K562 (cell line): ENCODE measurements at regions not wholly inside any gene's neighbourhood (a gene's known extent, or its start where the extent isn't known, plus 50 kb on each side); places are given as distances from the start of the nearest gene placed in this dataset.

Experiments
- ATAC-seq: fragments of 200-7000 bp; cut with Tn5 transposase; 3 replicates; pipeline ENCODE4 v1.9.1; 2020; ENCODE audit warnings: moderate library complexity
- BruUV-seq: library from RNA; stranded (reverse); fragments of 400-500 nt; replicated peaks from 2 replicates; lab custom pipeline; 2021; lab: Mats Ljungman, UMichigan
- CTCF ChIA-PET: fragments of 300-600 bp; formaldehyde crosslinking; extraction: SDS; loops from one replicate; lab custom pipeline; 2021; ENCODE audit warnings: low intra/inter-chr PET ratio; lab: Yijun Ruan, JAX
- POLR2A ChIA-PET: fragments of 300-600, 350-650 bp; sonication (Branson Sonifier 250); formaldehyde crosslinking; extraction: SDS; loops from one replicate; lab custom pipeline; 2021; ENCODE audit warnings: antibody characterized with exemption, inconsistent platforms; lab: Yijun Ruan, JAX
- DNase-seq, 4 experiments: peaks; one replicate each; pipeline versions ENCODE4 v3.0.0 to v3.0.0-alpha.2; 2011 to 2018; ENCODE audit warnings: low spot score in 3 of 4, mixed read lengths in 3 of 4; ENCODE audit errors: extremely low read depth in 1 of 4
- FAIRE-seq: peaks from 2 replicates; lab custom pipeline; 2011; peaks lifted over from hg19 to GRCh38; lab: Jason Lieb, UNC
- H2AFZ ChIP-seq: 2 replicates; pipeline ENCODE4 v1.6.0; 2011; ENCODE audit warnings: low read depth, low read length, control low read depth, inconsistent platforms
- H3K27ac ChIP-seq: fragments of 200-600 bp; 3 replicates; pipeline ENCODE4 v1.8.0; 2011; ENCODE audit warnings: low read depth, mild to moderate bottlenecking, control low read depth, inconsistent platforms, low read length, moderate library complexity, mixed read lengths; ENCODE audit errors: extremely low read depth
- H3K27me3 ChIP-seq, 2 experiments: fragments of 300-600 bp in 1 of 2; 2 replicates in 1 of 2; 3 replicates in 1 of 2; pipeline versions ENCODE4 v1.6.0 to v1.8.0; 2011; ENCODE audit warnings: inconsistent platforms in 2 of 2, low read length in 2 of 2, mild to moderate bottlenecking in 1 of 2, mixed read lengths in 1 of 2, moderate library complexity in 1 of 2; ENCODE audit not compliant: control insufficient read depth in 2 of 2, insufficient read depth in 2 of 2
- H3K36me3 ChIP-seq: fragments of 300-600 bp; 3 replicates; pipeline ENCODE4 v1.8.0; 2011; ENCODE audit warnings: mild to moderate bottlenecking, low read length, inconsistent platforms; ENCODE audit not compliant: control insufficient read depth, insufficient read depth
- H3K4me1 ChIP-seq, 2 experiments: fragments of 200-600 bp in 1 of 2; replicated peaks in 1 of 2; 2 replicates in 1 of 2; 3 replicates in 1 of 2; pipeline versions ENCODE4 v1.5.1 to v1.8.0; 2011; ENCODE audit warnings: inconsistent platforms in 2 of 2, low read length in 2 of 2, mild to moderate bottlenecking in 1 of 2, mixed read lengths in 1 of 2, moderate library complexity in 1 of 2; ENCODE audit not compliant: control insufficient read depth in 2 of 2, insufficient read depth in 2 of 2
- H3K4me2 ChIP-seq: 2 replicates; pipeline ENCODE4 v1.6.1; 2011; ENCODE audit warnings: low read length, control low read depth, inconsistent platforms, mixed read lengths; ENCODE audit not compliant: insufficient read depth
- H3K4me3 ChIP-seq: fragments of 200-600 bp; sonication (generic), shearing (Covaris generic); 2 replicates; pipeline ENCODE4 v1.5.1; 2016; ENCODE audit warnings: control low read depth, inconsistent platforms
- H3K79me2 ChIP-seq: fragments of 200-600 bp; 3 replicates; pipeline ENCODE4 v1.8.0; 2011; ENCODE audit warnings: low read length, inconsistent platforms; ENCODE audit not compliant: control insufficient read depth, insufficient read depth
- H3K9ac ChIP-seq, 2 experiments: 2 replicates each; pipeline versions ENCODE4 v1.6.0 to v1.6.1; 2011; ENCODE audit warnings: low read depth in 2 of 2, low read length in 2 of 2, control low read depth in 1 of 2, inconsistent platforms in 1 of 2, mild to moderate bottlenecking in 1 of 2, mixed read lengths in 1 of 2; ENCODE audit not compliant: insufficient read depth in 1 of 2
- H3K9me1 ChIP-seq: one replicate; pipeline ENCODE4 v1.6.0; 2011; ENCODE audit warnings: inconsistent platforms, mild to moderate bottlenecking, low read length, moderate library complexity; ENCODE audit not compliant: control insufficient read depth, insufficient read depth
- H3K9me3 ChIP-seq: replicated peaks from 2 replicates; pipeline ENCODE4 v1.5.1; 2011; ENCODE audit warnings: low read depth, low read length, inconsistent platforms; ENCODE audit not compliant: control insufficient read depth, insufficient read depth
- H4K20me1 ChIP-seq: replicated peaks from 2 replicates; pipeline ENCODE4 v1.6.1; 2011; ENCODE audit warnings: low read length, inconsistent platforms, mixed read lengths; ENCODE audit not compliant: control insufficient read depth, insufficient read depth
- ARNT ChIP-seq, 2 experiments: fragments of 450-650 bp; IDR thresholded peaks; 2 replicates each; pipeline ENCODE4 v1.6.1; 2016; ENCODE audit warnings: mild to moderate bottlenecking in 1 of 2
- GTF2A2 ChIP-seq: IDR thresholded peaks from 2 replicates; pipeline ENCODE4 v1.6.1; 2016; ENCODE audit warnings: mild to moderate bottlenecking, missing genetic modification characterization, missing compliant biosample characterization
- MAFG ChIP-seq: fragments of 450-650 bp; conservative IDR thresholded peaks from 2 replicates; pipeline ENCODE4 v1.6.1; 2016; ENCODE audit warnings: missing genetic modification characterization, missing compliant biosample characterization
- NBN ChIP-seq: fragments of 450-650 bp; IDR thresholded peaks from 2 replicates; pipeline ENCODE4 v1.6.1; 2016; ENCODE audit warnings: low read depth, mild to moderate bottlenecking
- PRMT5 ChIP-seq: sonication (generic); formaldehyde crosslinking; IDR thresholded peaks from 2 replicates; pipeline ENCODE4 v1.5.0; 2020; ENCODE audit warnings: missing genetic modification reagents
- PTBP1 ChIP-seq: fragments of 200-400 bp; formaldehyde crosslinking; IDR thresholded peaks from 2 replicates; pipeline ENCODE4 v1.6.1; 2017; ENCODE audit warnings: low read depth, low read length
- SUPT5H ChIP-seq: fragments of 450-650 bp; IDR thresholded peaks from 2 replicates; pipeline ENCODE4 v1.6.1; 2016
- ZNF197 ChIP-seq: fragments of 200-800 bp; sonication (Bioruptor generic); IDR thresholded peaks from 2 replicates; pipeline ENCODE4 v1.6.1; 2016; ENCODE audit warnings: low read depth, missing genetic modification characterization, missing compliant biosample characterization
- ZNF316 ChIP-seq: fragments of 450-650 bp; IDR thresholded peaks from 2 replicates; pipeline ENCODE4 v1.6.1; 2016
- WGBS: fragments of 100-300 bp; shearing (Covaris generic); methylation state at CpG from one replicate; pipeline ENCODE4 v1.1.6; 2016; ENCODE audit warnings: low coverage, mixed read lengths; ENCODE audit not compliant: insufficient coverage; ENCODE audit errors: missing lambda C conversion rate; 5-methylcytosine and 5-hydroxymethylcytosine counted together
- in situ Hi-C: fragments of 300-500 bp; cut with MboI; formaldehyde crosslinking; loops from 4 replicates; pipeline ENCODE4 v1.15.0; 2018; ENCODE audit warnings: inconsistent platforms, mixed read lengths
- intact Hi-C: fragments of 100-400 bp; cut with micrococcal nuclease; formaldehyde crosslinking; loops from 2 replicates; pipeline ENCODE4 v1.14.2; 2022
- TF ChIP-seq, protein P1 (sequence below), 2 experiments: fragments of 450-650 bp in 1 of 2; sonication (generic) in 1 of 2; formaldehyde crosslinking in 1 of 2; IDR thresholded peaks in 1 of 2; conservative IDR thresholded peaks in 1 of 2; 2 replicates each; pipeline versions ENCODE4 v1.6.1 to v1.8.1; 2016 to 2023; ENCODE audit warnings: mild to moderate bottlenecking in 2 of 2, moderate library complexity in 2 of 2, inconsistent platforms in 1 of 2, missing genetic modification reagents in 1 of 2
- TF ChIP-seq, protein P2 (sequence below): fragments of 250-450 bp; sonication (Bioruptor Pico); IDR thresholded peaks from 2 replicates; pipeline ENCODE4 v1.8.0; 2021; ENCODE audit warnings: borderline replicate concordance, mild to moderate bottlenecking, moderate library complexity; ENCODE audit not compliant: poor library complexity, severe bottlenecking

GRCh38 chr2:15703365-15703869 is 111.7 kb downstream of the DDX1 start:
- Histone ChIP-seq H3K36me3 (no peaks in the 10 kb centered on the region), H3K27ac (no peak overlapping the region), H2AFZ (no peak overlapping the region), H3K4me3 (no peak overlapping the region), H3K4me1 (no peaks in the 10 kb centered on the region), H3K9ac (no peak overlapping the region), H3K9me1 (no peaks in the 10 kb centered on the region), H3K27me3 (peaks cover 10 to 20% of the 10 kb centered on the region in 2 experiments; a peak in 4 of 5 replicates), H3K79me2 (no peaks in the 10 kb centered on the region), H4K20me1 (no peaks in the 10 kb centered on the region; the same call in 1 of the 2 replicates), H3K4me2 (no peak overlapping the region), H3K9me3 (no peaks in the 10 kb centered on the region)
- in situ Hi-C loops (no loop called here), intact Hi-C loops (no loop called here)
- TF ChIP-seq ZNF316 (no peak), NBN (no peak)
- 0% methylated on average over 1 of the region's 1 CpG for WGBS
- ChIA-PET POLR2A (interaction anchor here (0.5 to 0.8 kb wide), 2 partner anchors 14 to 468 kb away, joined by 3 read pairs; no protein-coding TSS in a partner anchor), CTCF (no interaction called here)
- FAIRE-seq (no peak), DNase-seq (no peak), ATAC-seq (no peak)
- BruUV-seq = no TSS peak

- WGBS = 3% methylated on average over 2 of the region's 2 CpGs
- H3K4me2 ChIP-seq = no peak overlapping the region
- no peaks in the 10 kb centered on the region for H3K9me1 ChIP-seq
- ChIA-PET CTCF (no interaction called here), POLR2A (interaction anchor here (0.6 to 0.8 kb wide), 2 partner anchors 13 to 472 kb away, joined by 3 to 4 read pairs; no protein-coding TSS in a partner anchor)
- in situ Hi-C loops = no loop called here
- no peak for DNase-seq
- no peaks in the 10 kb centered on the region for H3K4me1 ChIP-seq
- no peak for FAIRE-seq
- H3K27me3 ChIP-seq = peaks cover 9 to 17% of the 10 kb centered on the region in 2 experiments; a peak in 3 of 5 replicates
- H3K9ac ChIP-seq = no peak overlapping the region
- no peaks in the 10 kb centered on the region for H3K9me3 ChIP-seq
- no TSS peak for BruUV-seq
- ATAC-seq = no peak
- no peak overlapping the region for H2AFZ ChIP-seq
- H3K4me3 ChIP-seq = no peak overlapping the region
- no peaks in the 10 kb centered on the region; the same call in 1 of the 2 replicates for H4K20me1 ChIP-seq
- H3K79me2 ChIP-seq = no peaks in the 10 kb centered on the region
- no peak overlapping the region for H3K27ac ChIP-seq
- no peaks in the 10 kb centered on the region for H3K36me3 ChIP-seq
- intact Hi-C loops = no loop called here
- TF ChIP-seq, protein P1, sequence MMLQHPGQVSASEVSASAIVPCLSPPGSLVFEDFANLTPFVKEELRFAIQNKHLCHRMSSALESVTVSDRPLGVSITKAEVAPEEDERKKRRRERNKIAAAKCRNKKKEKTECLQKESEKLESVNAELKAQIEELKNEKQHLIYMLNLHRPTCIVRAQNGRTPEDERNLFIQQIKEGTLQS (IDR thresholded peaks at IDR 0.05) = no peak
- TF ChIP-seq, protein P1 (CRISPR knock-in tag; conservative IDR thresholded peaks at IDR 0.05) = no peak
- TF ChIP-seq SUPT5H (no peak), PRMT5 (no peak), ZNF197 (CRISPR knock-in tag) (no peak), ARNT (IDR thresholded peaks at IDR 0.05) (no peak), PTBP1 (no peak), GTF2A2 (tag) (no peak), MAFG (no peak)
- TF ChIP-seq, protein P2, sequence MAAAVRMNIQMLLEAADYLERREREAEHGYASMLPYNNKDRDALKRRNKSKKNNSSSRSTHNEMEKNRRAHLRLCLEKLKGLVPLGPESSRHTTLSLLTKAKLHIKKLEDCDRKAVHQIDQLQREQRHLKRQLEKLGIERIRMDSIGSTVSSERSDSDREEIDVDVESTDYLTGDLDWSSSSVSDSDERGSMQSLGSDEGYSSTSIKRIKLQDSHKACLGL = no peak
Measured at GRCh38 chr2:15704086-15704787, 112.6 kb downstream of the DDX1 start.
